ENCODE measurements at regions not wholly inside any gene's neighbourhood (a gene's known extent, or its start where the extent isn't known, plus 50 kb on each side); places are given as distances from the start of the nearest gene placed in this dataset.
"Not testable (repeated sequence)": the region's sequence is repeated elsewhere in the genome, so short reads cannot be mapped to it uniquely, and the experiment has no call there.

DNA sequence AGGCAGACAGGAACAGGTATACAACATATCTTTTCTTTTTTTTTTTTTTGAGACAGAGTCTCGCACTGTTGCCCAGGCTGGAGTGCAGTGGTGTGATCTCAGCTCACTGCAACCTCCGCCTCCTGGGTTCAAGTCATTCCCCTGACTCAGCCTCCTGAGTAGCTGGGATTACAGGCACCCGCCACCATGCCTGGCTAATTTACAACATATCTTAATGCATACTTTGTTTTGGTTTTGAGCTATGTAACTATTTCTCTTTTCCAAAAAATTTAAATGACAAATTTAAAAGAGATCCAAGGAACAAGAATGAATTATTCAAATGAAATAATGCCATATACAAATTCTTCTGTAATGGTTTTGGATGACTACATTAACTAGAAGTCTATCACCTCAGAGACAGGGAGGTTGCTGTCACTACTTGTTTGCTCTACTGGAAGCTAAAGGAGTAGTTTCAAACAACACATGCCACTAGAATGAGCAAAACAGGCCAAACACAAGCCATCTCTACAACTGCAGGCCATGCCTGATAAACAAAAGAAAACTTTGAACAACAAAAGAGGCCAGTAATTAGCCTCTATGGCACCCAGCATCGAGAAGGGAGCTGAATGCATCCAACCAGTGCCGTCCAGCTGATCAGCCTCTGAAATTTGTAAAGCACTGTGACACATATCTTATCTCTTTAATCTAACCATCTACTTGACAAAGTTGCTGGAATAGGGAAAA is 133.6 kb upstream of the VOPP1 start:
- not testable (repeated sequence) for DNase-seq

DNA sequence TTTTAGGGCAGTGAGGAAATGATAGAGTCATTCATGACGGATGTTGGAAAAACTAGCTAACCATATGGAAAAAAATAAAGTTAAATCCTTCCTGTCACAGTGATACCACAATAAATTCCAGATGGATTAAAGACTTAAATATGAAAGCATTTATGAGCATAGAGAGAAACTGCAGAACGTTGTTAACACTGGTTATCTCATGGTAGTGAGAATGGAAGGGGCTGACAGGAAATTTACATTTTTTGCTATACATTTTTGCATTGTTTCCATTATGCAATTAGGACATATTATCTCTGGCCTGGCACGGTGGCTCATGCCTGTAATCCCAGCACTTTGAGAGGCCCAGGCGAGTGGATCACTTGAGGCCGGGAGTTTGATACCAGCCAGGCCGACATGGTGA is 130.5 kb upstream of the VOPP1 start:
- not testable (repeated sequence) for DNase-seq

DNA sequence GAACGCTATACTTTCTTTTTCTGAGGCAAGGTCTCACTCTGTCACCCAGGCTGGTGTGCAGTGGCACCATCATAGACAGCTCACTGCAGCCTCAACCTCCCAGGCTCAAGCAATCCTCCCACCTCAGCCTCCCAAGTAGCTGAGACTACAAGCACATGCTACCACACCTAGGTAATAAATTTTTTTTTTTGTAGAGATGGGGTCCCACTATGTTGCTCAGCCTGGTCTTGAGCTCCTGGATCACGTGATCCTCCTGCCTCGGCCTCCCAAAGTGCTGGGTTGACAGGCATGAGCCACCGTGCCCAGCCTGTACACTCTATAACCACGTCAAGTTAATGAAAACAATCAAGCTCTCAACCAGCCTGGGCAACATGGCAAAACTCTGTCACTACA is 127.1 kb upstream of the VOPP1 start:
- not testable (repeated sequence) for DNase-seq

DNA sequence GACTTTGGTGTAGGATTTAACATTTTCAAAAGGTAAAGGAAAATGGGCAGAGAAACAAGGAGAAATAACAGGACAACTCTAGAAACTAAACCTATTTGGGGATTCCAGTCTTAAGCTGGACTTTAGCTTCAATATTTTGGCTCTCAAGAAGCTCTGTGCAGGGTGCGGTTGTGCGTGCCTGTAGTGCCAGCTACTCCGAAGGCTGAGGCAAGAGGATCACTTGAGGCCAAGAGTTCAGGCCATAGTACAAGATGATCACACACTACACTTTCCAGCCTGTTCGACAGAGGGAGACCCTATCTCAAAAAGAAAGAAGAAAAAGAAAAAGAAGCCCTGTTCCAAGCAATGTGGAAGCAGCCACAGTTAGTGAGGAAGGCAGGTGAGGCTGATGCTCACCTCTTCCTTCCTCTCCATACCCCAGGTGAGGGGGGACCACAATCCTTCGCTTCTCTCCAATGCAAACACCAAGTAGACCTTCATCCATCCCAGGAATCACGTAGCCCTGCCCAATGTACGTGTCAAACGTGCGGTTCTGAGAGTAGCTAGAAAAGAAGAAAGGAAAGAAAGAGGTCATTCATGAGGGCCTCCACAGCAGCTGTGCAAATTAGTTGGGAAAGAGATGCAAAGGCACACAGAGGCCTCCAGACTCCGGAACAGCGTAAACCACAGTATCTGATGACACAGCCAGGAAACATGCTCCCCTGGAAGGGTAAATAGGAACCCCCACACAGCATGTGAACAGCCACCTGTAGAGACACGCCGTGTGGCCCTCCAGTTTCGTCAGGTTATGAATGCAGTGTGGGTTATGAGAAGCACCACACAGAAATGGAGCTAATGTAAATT is 126.5 kb upstream of the VOPP1 start:
- not testable (repeated sequence) for DNase-seq

DNA sequence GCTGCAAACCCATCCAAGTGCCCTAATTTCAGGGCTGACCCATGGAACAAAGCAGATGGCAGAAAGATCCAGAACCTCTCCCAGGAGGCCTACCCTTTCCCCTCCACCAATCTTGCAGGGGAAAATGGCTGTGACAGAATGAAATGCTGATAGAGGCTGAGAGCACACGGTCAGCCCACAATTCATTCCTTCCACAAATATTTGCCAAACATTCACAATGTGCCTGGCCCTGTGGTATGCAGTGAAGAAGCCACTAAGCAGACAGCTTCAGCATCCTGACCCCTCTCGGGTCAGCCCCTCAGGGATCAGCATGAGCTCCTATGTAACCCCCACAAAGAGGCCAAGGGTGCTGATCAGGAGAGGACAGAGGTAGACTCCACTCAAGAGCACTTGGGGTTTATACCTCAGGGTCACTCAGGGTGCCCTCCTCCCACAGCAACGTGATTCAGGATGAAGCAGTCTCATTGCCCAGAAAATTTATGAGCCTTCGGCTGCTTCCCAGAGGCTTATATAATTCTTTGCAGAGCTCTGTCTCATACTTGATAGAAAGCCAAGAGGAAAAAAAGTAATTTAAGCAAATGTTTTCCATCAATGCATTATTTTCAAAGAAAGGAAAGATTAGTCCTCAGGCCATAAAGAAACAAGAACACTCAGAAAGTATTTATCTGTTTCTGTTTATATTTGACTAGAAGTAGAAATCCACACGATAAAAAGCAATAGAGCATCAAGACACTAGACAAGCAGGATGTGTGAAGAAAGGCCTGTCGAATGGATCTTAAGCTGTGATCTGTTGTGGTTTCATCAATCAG is 123.8 kb upstream of the VOPP1 start:
- not testable (repeated sequence) for DNase-seq

DNA sequence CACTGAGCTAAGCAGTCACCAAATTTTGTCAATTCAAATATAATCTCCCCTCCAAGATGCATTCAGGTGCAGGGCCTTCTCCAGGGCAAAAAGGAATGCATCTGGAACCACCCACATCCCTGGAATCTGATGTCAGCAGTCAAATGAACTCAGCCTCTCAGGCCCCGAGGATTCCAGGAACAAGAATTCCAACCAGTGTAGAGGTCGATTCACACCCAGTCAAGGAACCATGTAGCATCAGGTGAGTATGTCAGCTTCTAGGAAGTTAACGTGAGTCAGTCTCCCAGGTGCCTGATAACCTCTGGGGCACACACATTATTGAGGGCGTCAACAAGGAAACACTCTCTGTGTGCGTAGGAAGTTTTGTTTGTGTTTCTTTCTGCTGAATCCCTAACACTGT is 122.2 kb upstream of the VOPP1 start:
- not testable (repeated sequence) for DNase-seq

DNA sequence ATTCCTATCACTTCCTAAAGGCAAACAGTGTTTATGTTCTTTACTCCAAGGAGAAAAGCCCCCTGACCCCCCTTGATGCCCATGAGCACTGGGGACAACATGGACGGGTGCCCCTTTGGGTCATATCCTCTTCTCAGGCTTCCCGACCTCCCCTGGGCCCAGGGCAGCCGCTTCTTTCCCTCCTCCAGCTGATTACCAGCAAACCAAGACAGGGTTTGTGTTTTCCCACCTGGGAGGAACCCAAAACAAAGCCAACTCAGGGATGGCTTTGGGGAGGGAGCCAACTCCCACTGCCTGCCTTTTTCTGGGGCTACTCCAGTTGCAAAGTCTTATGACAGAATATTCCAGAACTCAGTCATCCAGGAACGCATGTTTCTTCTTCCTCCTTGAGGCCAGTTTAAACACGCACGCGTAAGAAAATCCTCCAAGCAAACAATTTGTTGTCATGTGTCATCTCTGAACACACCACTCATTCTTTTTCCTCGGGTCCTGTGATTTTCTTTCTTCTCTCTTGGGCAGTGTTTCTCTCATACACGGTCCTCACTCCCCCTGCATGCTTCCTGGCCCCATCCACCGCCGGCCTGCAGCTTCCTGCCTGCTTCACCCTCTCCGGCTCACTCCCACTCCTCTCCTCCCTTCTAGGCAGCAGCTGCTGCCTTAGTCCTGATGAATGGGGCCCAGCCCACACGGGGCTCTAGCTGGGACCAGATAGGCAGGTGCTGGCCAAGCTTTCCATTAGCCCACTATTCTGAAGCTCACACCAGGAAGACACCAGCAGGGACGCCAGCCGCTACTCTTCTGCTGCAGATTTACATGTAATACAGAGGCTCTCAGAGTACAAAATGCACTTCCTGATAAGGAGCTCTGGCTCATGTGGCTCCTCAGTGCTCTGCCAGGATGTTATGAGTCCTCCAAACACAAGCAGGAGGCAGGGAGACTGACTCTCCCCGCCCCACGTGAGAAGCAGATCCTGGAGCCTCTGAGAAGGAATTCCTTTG is 116.7 kb upstream of the VOPP1 start:
- not testable (repeated sequence) for DNase-seq

DNA sequence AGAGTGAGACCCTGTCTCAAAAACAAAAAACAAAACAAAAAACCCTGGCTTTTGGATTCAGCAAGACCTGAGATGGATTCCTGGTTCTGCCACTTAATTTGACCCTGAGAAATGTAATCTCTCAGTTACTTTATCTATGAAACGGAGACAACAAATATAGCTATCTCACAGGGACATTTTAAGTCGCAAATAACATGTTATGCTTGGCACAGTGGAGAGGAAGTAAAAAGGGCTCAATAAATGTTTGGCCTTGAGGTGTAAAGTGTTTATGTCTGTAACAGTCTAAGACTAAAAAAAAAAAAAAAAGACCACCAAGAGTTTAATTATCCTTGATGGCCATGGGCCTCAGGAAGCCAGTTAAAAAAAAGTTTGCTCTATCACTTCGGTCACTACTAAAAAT is 116.0 kb upstream of the VOPP1 start:
- not testable (repeated sequence) for DNase-seq

DNA sequence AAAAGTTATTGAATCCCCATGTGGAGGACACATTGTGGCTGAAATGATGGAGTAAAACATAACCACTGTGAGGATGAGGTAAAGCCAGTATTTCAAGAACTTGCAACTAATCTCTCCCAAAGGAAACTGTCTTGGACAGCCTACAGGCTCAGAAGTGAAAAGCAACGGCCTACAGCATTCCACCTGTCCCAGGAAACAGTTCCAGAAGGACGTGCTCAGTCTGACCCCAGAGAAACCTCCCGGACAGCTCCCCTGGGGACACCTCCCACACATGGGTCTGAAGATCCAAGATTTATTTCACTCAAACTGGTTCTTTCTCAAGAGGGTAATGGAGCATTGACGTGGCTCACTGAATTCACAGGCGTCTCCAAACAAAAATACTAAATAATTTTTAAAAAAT is 115.0 kb upstream of the VOPP1 start:
- DNase-seq: not testable (repeated sequence)

DNA sequence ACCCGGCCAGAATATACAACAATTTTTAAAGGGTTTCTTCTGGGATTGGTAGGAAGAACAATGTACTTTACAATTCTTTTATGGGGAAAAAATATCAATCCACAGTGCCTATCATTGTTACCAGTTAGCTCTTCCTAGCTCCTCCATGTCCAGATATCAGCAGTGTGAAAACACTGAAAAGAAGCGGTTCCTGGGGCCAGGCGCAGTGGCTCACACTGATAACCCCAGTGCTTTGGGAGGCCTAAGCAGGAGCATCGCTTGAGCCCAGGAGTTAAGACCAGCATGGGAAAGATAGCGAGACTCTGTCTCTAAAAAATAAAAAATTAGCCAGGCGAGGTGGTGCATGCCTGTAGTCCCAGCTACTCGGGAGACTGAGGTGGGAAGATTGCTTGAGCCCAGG is 114.5 kb upstream of the VOPP1 start:
- DNase-seq: not testable (repeated sequence)

DNA sequence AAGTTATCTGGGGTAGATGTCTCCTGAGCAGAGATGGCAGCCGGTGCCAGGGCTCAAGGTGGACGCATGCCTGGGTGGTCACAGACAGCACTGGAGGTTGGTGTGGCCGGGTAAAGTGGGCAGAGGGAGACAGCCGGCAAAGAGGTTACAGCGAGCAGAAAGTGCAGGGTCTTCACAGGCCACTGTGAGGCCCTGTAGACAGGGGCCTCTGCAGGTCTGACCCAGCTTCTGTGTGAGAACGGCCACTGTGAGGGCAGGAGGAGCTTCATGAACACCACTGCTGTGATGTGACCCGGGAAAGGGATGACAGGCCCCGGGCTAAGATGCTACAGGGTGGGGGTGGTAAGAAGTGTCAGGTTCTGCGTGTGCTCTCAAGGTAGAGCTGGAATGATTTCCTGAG is 111.2 kb upstream of the VOPP1 start:
- DNase-seq: not testable (repeated sequence)

DNA sequence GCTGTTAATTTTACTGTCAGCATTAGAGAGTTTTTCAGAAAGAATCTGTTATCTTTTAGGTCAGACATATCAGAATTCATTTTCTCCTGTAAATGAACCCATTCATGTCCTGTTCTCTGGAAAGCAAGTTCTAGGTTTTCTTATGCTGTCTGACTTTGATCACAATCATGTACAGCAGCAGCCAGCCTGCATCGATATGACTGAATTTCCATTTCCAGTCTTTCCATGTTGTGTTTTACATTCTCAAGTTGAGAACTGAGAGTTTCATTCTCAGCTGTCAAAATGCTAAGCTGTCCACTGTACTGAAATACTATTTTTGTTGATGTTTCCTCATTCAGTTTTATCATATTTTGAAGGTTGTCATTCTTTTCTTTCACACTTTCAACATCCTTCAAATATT is 103.3 kb upstream of the VOPP1 start:
- not testable (repeated sequence) for DNase-seq

DNA sequence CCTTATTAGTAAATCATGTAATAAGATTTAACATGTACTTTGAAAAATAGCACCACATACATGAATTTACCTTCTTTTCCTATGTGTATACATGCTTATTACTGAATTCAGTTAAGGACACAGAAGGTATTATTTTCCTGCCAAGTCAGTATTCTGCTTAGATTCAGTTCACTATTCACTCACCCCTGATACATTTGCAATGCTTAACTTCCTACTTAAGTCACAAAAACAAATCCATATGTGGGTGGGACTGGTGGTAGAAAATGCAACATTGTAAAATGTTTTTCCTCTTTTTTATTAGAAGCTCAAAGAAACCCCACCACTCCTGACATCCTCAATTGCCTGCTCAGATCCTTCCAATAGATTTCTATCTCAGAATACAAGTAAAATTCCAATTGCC is 101.2 kb upstream of the VOPP1 start:
- DNase-seq: not testable (repeated sequence)

DNA sequence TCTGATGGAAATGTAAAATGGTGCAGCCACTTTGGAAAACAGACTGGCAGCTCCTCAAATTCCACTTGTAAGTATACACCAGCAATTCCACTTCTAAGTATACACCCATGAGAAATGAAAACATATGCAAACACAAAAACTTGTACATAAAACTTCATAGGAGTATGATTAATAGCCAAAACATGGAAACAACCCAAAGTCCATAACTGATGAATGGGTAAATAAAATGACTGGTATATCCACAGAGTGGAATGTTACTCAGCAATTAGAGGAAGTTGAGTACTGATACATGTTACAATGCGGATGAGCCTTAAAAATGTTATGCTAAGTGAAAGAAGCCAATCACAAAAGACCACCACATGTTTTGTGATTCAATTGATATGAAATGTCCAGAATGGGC is 99.8 kb upstream of the VOPP1 start:
- not testable (repeated sequence) for DNase-seq

DNA sequence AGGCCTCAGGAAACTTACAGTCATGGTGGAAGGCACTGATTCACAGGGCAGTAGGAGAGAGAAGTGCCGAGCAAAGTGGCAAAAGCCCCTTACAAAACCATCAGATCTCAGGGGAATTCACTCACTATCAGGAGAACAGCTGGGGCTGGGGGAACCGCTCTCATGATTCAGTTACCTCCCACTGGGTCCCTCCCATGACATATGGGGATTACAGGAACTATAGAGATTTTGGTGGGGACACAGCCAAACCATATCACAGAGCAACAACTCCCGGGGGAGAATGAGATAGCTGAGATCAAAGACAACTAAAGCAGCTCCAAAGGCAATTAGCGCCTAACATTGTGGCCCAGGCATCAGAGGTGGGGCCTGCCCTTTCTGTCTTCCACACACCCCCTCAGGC is 85.4 kb upstream of the VOPP1 start:
- DNase-seq: no peak

DNA sequence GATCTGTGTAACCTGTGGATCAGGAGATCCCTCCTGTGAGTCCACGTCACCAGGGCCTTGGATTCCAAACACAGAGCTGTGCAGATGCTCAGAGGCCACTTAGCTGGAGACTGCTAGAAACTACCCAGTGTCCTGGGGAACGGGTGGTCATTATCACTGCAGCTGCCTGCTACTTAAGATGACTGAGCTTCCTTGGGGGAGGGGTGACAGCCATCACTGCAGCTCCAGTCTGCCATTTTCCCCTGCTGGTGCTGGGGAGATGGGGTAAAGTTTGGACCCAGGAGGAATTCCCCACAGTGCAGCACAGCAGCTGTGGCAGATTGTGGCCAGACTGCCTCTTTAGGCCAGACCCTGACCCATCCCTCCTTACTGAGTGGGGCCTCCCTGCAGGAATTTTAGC is 78.8 kb upstream of the VOPP1 start:
- no peak for DNase-seq

DNA sequence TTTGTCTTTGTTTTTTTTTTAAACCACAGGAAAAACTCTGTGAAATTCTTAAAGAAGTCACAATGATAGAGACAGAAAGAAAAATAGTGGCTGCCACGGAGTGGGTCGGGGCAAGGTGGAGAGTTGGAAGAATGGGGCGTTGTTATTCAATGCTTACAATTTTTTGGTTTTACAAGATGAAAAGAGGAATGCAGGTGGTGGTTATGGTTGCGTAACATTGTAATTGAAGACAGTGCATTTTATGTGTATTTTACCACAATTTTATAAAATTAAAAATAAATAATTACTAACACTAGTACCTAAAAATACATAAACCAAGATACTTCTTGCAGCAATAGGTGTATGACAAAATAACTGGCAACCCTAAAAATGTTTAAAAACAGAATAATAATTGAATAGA is 76.9 kb upstream of the VOPP1 start:
- DNase-seq: no peak

DNA sequence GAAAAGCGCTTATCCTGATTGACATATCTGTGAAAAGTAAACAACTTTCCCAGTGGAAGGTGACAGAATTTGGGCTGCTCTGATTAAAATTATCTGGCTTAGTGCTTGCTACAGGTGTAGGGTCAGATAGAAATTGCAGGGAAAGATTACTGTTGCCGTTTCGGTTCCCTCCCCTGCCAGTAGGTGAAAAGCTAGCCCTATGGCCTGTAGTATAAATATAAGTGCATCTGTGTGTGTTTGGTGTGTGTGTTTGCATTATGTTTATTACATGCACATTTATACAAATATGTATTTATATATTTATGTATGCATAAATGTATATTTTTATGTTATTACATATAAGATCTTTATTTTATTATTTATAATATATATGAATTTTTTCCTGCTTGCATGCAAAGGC is 72.3 kb upstream of the VOPP1 start:
- DNase-seq: no peak

DNA sequence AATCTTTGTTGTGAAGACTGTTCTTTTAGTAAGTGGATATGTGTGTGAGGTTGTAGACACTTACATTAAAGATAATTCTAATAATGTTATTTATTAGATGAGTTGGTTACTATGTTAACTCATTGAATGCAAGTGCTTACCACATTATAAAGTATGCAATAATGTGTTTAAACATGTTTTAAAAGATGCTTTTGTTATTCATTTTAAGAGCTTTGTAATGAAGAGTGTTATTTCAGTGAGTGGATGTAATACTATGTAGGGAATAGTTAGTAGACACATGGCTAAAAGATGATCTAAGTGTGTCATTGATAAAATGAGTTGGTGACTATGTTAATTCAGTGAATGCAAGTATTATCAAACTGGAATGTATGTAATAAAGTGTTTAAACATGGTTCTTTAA is 70.0 kb upstream of the VOPP1 start:
- no peak for DNase-seq

DNA sequence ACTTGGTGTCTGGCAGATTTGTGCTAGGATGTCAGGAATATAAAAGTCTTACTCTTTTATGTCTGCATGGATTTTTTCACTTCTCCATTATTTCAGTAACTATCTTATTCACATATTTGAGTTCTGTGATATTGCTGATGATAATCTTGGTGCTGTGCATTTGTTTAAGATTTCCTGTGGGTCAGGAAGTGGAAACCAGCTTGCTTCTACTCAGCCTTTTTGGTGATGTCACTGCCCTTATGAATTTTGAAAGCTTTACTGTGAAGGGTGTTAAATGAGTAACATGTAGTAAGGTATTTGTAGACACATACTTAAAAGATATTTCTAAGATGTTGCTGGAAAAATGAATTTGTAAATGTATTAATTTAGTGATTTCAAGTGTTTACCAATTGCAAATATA is 69.5 kb upstream of the VOPP1 start:
- DNase-seq: no peak

DNA sequence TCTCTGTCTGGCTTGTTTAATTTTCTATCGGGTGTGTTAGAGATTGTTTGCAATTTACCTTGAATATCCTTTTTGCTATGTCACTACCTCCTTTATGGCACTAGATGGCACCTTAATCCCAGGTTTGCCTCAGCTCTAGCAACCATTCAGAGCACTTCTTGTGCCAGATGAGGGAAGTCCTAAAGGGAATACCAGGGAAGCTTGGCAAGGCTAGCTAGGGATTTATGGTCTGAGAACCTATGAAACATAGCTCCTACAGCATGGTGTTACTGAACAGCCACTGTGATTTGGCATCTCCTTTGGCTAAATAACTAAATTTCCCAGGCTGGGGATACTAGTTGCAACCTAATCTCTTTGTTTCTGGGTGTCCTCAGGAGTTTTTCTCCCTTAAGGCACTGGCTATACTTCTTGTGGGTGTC is 69.0 kb upstream of the VOPP1 start:
- DNase-seq: peak in 14 of 56 donors; percentile 4 to 52 (median 22)
